NB4 (cell line): ENCODE measurements at regions not wholly inside any gene's neighbourhood (a gene's known extent, or its start where the extent isn't known, plus 50 kb on each side); places are given as distances from the start of the nearest gene placed in this dataset.
"Not testable (repeated sequence)": the region's sequence is repeated elsewhere in the genome, so short reads cannot be mapped to it uniquely, and the experiment has no call there.

Experiments used
- DNase-seq: peaks from one replicate; pipeline ENCODE4 v3.0.0; 2010; ENCODE audit warnings: low read depth
- H3K4me3 ChIP-seq: one replicate; pipeline ENCODE4 v1.5.1; 2011; ENCODE audit warnings: mild to moderate bottlenecking, low read depth, low read length, moderate library complexity
- MYC ChIP-seq: IDR thresholded peaks from 2 replicates; pipeline ENCODE4 v1.6.1; 2011; ENCODE audit warnings: low read depth, low read length
- POLR2A ChIP-seq: IDR thresholded peaks from 2 replicates; pipeline ENCODE4 v1.6.1; 2011; ENCODE audit warnings: mild to moderate bottlenecking; ENCODE audit not compliant: insufficient read length; ENCODE audit errors: extremely low read depth
- TF ChIP-seq, protein P1 (sequence below): IDR thresholded peaks from 2 replicates; pipeline ENCODE4 v1.6.1; 2011; ENCODE audit warnings: low read depth, low read length
- TF ChIP-seq, protein P2 (sequence below): IDR thresholded peaks from one replicate; pipeline ENCODE4 v1.5.1; 2012; ENCODE audit warnings: low read depth, low read length

DNA sequence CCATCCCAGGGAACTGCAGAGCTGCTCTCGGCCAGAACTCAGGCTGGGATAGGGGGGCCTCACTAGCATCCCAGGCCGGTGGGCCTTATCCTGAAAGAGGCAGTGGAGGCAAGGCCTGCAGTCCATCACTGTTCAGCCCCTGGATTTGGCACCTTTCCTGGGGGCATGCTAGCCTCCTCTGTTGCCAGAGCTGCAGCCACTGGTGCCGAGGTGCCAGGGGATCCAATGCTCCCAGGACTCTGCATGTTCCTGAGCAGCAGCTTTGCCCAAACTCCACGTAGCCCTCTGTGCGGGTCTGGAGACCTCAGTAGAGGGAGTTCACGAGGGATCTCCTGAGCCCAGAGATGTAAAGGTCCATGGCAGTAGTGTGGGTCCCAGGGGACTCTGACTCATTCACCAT, 551.7 kb upstream of the AMOT start:
- TF ChIP-seq POLR2A (no peak), MYC (no peak)
- TF ChIP-seq, protein P1, sequence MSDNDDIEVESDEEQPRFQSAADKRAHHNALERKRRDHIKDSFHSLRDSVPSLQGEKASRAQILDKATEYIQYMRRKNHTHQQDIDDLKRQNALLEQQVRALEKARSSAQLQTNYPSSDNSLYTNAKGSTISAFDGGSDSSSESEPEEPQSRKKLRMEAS: no peak
- TF ChIP-seq, protein P2, sequence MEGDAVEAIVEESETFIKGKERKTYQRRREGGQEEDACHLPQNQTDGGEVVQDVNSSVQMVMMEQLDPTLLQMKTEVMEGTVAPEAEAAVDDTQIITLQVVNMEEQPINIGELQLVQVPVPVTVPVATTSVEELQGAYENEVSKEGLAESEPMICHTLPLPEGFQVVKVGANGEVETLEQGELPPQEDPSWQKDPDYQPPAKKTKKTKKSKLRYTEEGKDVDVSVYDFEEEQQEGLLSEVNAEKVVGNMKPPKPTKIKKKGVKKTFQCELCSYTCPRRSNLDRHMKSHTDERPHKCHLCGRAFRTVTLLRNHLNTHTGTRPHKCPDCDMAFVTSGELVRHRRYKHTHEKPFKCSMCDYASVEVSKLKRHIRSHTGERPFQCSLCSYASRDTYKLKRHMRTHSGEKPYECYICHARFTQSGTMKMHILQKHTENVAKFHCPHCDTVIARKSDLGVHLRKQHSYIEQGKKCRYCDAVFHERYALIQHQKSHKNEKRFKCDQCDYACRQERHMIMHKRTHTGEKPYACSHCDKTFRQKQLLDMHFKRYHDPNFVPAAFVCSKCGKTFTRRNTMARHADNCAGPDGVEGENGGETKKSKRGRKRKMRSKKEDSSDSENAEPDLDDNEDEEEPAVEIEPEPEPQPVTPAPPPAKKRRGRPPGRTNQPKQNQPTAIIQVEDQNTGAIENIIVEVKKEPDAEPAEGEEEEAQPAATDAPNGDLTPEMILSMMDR: no peak
- no peak overlapping the region for H3K4me3 ChIP-seq
- no peak for DNase-seq

DNA sequence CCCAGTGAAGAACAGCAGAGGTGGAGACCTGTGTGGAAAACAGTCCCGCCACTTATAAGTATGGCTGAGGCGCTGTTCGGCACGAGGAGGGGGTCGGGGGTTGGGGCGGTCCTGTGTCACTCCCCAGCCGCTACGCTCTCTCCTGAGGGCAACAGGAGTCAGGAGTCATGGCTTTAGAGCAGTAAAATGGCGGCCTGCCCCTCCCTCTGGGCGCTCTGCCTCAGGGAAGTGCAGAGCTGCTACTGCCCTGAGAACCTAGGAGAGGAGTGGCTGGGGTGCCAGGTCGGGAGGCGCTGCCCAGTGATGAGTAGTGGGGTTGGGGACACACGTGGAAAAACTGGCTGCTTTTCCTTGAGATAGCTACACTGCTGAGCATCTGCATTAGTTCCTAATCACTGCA, 551.2 kb upstream of the AMOT start:
- no peak overlapping the region for H3K4me3 ChIP-seq
- no peak for TF ChIP-seq MYC
- DNase-seq: no peak

DNA sequence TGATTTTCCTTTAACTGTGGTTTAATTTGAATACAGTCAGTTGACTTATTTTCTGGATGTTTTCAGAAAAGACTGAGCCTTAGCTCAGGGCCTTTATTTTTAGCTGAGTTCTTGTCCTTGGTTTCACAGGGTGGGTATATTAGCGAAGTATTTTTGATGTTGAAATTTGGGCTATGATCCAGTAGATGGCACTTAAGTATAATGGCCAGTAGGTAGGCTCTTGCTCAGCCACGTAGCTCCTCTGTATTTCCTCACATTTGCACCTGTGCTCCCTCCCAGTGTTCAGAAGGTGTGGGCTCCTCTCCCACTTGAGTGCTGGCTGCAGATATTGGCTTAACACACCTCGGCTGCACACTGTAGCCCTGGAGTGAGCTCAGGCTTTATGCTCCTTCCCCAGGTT, 549.9 kb upstream of the AMOT start:
- TF ChIP-seq MYC (no peak), POLR2A (no peak)
- TF ChIP-seq, protein P2: no peak
- H3K4me3 ChIP-seq: no peak overlapping the region
- no peak for DNase-seq

DNA sequence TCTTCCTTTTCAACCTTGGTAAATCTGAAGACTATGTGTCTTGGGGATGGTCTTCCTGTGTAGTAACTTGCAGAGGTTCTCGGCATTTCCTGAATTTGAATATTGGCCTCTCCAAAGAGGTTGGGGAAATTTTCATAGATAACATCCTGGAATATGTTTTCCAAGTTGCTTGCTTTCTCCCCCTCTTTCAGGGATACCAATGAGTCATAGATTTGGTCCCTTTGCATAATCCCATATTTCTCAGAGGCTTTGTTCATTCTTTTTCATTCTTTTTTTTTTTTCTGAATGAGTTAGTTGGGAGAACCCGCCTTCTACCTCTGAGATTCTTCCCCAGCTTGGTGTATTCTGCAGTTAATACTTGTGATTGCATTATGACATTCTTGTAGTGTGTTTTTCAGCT, 549.2 kb upstream of the AMOT start:
- TF ChIP-seq, protein P1: no peak
- TF ChIP-seq MYC: no peak
- TF ChIP-seq, protein P2: no peak
- TF ChIP-seq POLR2A: no peak
- no peak overlapping the region for H3K4me3 ChIP-seq
- DNase-seq: no peak

DNA sequence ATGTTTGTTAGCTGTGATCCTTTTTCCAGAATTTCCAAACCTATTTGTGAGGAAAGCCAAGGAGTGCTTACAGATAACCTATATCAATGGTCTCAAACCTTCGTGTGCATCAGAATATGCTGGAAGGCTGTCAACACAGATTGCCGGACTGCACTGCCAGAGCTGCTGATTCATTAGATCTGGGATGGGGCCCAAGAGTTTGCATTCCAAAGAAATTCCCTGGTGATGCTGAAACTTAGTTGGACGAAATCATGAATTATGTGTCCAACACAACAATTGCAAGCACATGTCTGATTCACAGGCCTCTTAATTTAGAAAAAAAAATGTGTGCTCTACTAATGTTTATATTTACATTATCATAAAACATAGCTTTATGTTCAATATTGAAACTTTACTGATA, 544.0 kb upstream of the AMOT start:
- TF ChIP-seq, protein P1: no peak
- TF ChIP-seq MYC: no peak
- TF ChIP-seq POLR2A: no peak
- H3K4me3 ChIP-seq: no peak overlapping the region
- DNase-seq: no peak

DNA sequence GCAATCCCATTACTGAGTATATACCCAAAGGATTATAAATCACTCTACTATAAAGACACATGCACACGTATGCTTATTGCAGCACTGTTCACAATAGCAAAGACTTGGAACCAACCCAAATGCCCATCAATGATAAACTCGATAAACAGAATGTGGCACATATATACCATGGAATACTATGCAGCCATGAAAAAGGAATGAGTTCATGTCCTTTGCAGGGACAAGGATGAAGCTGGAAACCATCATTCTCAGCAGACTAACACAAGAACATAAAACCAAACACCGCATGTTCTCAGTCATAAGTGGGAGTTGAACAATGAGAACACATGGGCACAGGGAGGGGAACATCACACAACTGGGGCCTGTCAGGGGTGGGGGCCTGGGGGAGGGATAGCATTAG, 532.8 kb upstream of the AMOT start:
- DNase-seq, H3K4me3 ChIP-seq: not testable (repeated sequence)

DNA sequence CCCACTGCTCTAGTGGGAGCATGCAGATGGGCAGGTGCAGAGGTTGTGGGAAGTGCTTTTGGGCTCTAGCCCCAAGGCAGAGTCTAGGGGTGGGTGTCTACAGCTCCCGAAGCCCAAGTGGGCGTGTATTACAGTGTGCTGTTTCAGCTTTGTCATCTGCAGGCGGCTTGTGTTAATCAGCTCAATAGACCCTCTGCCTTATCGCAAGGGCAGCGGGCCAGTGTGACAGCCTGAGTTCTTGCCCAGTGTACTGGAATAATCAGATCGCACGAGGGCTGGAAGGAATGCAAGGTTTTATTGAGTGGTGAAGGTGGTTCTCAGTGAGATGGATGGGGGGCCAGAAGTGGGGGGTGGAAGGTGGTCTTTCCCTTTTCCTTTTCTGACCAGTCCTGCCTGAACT, 529.4 kb upstream of the AMOT start:
- TF ChIP-seq MYC: no peak
- TF ChIP-seq, protein P2: no peak
- TF ChIP-seq POLR2A: no peak
- TF ChIP-seq, protein P1: no peak
- no peak for DNase-seq
- no peak overlapping the region for H3K4me3 ChIP-seq

DNA sequence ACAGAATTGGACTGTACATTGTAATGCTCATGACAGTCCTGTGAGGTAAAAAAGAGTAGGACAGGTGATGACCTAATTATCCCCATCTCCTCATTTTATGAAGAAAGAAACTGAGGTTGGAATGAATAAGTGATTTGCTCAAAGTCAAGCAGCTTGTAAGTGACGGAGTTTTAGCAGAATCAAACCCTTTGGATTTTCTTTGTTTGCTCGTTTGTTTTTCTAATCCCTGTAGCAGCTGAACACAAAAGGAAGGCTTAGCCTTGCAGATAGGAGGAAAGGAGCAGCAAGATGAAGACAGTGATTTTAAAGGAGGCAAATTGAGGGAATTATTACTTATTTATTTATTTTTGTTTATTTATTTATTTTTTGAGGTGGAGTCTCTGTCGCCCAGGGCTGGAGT, 528.4 kb upstream of the AMOT start:
- H3K4me3 ChIP-seq: no peak overlapping the region
- no peak for DNase-seq
- TF ChIP-seq, protein P2: no peak
